ENCODE measurements at regions not wholly inside any gene's neighbourhood (a gene's known extent, or its start where the extent isn't known, plus 50 kb on each side); places are given as distances from the start of the nearest gene placed in this dataset.

DNA sequence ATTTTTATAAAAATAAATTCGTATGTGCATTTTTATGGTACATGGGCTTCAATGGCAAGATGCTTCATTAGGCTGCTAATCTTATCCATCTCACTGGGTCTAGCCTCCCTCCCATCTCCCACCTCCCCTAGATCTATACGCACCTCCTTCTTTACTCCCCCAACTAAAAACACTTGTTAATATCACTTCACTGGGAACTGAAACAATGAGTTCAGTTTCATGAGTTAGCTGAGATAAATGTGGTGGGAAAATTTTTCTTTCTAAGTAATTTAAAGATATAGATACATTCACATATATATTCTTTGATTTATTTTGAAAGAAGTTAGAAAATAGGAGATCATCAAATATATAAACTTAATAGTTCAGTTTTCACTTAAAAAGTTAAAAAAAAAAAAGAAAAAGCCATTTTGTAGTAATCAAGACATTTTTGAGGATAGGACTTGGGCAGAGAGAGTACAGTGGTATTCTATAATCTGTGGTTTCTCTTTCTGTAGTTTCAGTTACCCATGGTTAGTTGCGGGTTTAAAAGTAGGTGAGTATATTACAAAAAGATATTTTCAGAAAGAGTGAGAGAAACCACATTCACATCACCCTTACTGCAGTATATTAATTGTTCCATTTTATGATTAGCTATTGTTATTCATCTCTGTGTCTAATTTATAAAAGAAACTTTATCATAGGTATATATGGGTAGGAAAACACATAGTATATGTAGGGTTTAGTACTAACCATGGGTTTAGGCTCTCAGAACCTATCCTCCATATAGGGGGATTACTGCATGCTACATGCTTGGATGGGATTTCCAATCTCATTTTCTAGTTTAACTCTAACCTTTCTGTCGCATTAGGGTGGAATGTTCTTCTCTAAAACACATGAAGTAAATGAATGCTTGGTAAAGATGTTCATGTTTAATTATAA is 316.0 kb upstream of the CBLB start:
- no peak for DNase-seq

DNA sequence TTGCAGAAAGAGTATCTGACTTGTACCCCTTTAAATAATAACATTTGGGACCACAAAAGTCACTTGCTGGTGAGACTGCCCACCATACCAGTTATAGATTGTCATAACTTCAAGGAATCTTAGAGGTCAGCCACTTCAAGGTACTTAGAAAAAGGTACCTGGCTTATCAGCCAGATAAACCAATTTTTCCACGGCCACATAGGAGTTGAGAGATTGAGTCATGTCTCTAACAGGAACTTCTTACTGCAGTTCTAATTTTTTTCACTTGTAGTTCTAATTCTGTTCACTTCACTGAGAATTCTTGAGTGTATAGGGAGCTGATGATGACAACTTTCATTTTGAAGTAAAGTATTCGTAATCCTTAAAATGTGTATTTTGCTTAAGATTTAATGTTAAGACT is 317.1 kb upstream of the CBLB start:
- no peak for DNase-seq

GRCh38 chr3:106190296-106190695 is 321.5 kb upstream of the CBLB start:
- DNase-seq: no peak

GRCh38 chr3:106191211-106191610 is 322.4 kb upstream of the CBLB start:
- no peak for DNase-seq

DNA sequence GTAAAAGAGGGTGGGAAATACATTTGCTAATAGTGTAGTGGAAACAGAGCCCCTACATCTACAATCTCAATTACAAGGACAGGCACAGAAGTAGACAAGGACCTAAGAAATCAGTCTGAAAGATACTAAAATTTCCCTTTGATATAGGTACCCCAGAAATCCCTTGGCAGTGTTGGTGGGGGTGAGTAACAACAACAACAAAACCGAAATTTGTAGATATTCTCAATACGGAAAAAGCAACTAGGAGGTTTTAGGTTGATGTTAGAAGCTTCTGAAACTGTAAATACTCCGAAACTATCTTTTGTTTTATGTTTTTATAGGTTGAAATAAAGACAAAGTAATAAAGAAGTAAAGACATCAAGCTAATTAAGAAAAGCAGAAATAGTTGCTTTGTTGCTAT is 323.1 kb upstream of the CBLB start:
- no peak for DNase-seq

DNA sequence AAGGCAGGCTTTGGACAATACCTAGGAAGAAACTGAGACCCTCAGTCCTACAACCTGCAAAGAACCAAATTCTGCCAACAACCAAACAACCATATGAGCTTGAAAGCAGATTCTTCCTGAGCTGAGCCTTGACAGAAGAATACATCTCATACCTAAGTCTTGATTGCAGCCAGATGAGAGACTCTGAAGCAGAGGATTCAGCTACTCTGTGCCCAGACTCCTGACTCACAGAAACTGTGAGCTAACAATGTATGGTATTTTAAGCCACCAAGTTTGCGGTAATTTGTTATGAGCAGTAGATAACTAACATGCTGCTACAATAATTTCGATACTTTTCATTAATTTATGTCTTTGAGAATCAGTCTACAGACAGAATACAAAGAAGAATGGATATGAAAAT is 325.1 kb upstream of the CBLB start:
- DNase-seq: no peak

DNA sequence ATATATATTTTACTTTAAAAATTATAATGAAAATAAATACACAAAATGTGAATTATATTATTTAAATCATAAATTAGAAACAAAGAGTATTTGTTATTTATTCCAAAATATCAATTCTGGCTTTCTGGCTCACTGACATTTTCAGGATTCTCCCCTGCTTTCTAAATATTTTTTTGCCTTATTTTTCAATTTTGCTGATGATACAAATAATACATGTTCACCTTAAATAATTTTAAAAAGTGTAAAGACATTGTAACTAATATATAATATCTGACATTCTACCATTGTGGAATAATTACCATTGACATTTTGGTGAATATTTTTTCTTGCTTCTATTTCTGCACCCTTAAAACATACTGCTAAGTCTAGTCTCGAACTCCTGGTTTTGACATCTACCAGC is 325.9 kb upstream of the CBLB start:
- no peak for DNase-seq

DNA sequence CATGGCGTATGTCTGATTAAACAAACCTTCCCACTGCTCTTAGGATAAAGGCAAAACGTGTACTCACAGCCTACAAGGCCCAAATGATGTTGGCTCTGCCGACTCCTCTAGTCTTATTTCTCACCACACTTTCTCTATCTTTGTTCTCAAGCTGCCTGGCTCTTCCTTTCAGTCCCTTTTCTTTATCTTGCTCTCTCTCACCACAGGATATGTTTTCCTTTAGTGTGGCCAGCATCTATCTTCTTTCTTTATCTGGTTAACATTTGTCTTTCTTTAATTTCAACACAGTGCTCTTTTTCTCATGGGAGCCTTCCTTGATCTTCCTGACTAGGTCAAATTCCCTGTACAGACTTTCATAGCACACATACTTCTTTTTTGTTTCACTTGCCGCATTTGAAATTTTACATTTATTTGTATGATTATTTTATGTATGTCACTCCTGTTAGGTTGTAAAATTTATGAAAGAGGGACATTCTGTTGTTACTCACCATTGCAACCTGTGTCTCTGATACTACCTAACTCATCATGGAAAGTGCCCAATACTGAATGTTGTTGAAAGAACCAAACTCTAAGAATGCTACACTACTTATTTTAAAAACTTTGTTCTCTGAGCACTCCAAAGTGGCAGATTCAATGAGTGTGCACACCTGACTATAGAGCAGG is 328.9 kb upstream of the CBLB start:
- no peak for DNase-seq

DNA sequence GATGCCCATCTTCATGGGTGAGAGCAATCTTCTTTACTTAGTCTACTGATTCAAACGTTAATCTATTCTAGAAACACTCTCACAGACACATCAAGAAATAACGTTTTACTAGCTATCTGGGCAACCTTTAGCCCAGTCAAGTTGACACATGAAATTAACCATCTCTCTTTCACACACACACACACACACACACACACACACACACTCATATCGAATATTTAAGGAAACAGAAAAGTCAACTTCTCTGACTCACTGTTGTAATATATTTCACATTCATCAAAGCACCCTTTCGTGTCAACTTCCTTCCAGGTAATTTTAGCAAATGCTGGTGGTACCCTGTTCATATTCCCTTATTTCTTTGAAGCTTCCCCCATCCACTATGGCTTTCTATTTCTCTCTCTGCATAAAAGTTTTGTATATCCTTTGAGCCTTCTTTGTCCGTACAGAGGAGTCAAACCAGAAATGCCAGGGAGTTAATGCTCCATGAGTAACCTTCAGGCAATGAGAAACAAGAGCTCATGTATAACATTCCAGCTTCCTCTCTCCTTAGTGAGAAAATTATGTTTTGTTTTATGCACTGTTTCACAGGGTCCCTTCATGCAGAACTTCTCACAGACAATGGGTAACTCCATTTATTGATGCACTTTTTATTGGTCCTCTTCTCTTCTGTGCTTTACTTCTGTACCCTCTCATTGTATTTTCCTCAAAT is 335.5 kb upstream of the CBLB start:
- DNase-seq: no peak

GRCh38 chr3:106206146-106206545 is 337.3 kb upstream of the CBLB start:
- DNase-seq: no peak

DNA sequence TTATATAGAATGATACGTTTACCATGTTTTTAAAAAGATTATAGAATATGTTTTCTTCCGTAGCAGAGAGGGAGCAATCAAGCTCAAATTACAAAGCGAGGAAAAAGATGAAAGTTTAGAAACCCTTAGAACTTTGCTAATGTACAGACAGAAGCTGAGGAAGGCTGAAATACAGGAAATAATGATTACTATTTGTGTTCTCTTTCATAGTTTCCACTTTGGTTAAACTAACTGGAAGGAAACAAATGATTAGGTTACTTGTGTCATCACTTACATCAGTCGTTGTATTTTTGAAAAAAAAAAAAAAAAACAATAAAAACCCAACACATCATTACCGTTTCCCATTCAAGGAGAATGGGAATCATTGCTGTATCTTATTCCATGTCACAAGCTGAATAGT is 337.8 kb upstream of the CBLB start:
- DNase-seq: no peak

- DNase-seq: no peak
These were observed 339.4 kb upstream of the CBLB start for GRCh38 chr3:106208251-106208650.

- DNase-seq: no peak
These were observed 340.2 kb upstream of the CBLB start for GRCh38 chr3:106208967-106209366.

DNA sequence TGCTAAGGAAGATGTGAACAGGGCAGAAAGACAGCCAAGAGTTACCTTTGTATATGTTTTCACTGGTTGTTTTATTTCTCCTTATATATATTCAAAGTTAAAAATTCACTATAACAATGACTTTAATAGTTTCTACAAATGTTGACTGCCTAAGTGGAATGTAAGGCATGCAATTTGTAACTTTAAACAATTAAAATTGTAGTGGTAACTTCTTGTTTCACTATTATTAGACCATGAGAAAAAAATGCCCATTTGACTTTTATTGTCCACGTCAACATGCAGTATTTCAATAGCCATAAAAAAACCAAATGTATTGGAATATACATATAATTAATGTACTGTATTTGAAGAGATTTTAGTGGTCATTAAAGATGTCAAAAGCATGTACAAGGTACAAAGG is 340.7 kb upstream of the CBLB start:
- DNase-seq: no peak

GRCh38 chr3:106210923-106211322 is 342.1 kb upstream of the CBLB start:
- no peak for DNase-seq

- DNase-seq: no peak
These were observed 343.9 kb upstream of the CBLB start for GRCh38 chr3:106212665-106213222.

- DNase-seq: no peak
These were observed 345.1 kb upstream of the CBLB start for GRCh38 chr3:106213954-106214353.

DNA sequence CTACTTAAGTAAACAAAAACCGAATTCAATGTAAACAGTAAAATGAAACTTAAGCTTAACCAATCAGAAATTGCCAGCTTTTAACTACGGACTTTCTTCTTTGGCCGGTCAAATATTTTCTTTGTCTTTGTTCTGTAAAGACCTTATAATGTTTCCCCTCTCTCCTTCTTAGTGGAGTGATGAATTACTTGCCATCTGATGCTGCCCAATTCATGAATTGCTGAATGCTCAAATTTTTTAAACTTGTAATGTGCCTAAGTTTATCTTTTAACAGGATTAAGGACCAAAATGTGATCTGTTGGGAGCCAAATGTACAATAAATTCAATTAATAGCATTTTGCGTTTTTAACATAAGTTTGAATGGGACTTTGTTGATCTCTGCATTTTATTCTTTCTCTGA is 345.8 kb upstream of the CBLB start:
- no peak for DNase-seq

GRCh38 chr3:106215047-106215446 is 346.2 kb upstream of the CBLB start:
- no peak for DNase-seq

GRCh38 chr3:106217745-106218144 is 348.9 kb upstream of the CBLB start:
- no peak for DNase-seq

DNA sequence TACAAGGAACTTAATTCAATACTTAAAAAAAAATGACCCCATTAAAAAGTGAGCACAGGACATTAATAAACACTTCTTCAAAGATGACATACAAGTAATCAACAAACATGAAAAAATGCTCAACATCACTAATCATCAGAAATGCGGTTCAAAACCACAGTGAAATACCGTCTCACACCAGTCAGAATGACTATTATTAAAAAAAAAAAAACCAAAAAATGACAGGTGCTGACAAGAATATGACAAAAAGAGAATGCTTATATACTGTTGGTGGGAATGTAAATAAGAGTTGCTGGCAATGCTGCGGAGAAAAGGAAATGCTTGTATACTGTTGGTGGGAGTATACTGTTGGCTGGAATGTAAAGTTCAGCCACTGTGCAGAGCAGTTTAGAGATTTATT is 358.3 kb upstream of the CBLB start:
- no peak for DNase-seq

- no peak for DNase-seq
These were observed 359.5 kb upstream of the CBLB start for GRCh38 chr3:106228271-106228670.

- no peak for DNase-seq
These were observed 360.9 kb upstream of the CBLB start for GRCh38 chr3:106229495-106230278.
